K562 (cell line): ENCODE measurements at regions not wholly inside any gene's neighbourhood (a gene's known extent, or its start where the extent isn't known, plus 50 kb on each side); places are given as distances from the start of the nearest gene placed in this dataset.

Experiments used
- ATAC-seq: fragments of 200-7000 bp; cut with Tn5 transposase; 3 replicates; pipeline ENCODE4 v1.9.1; 2020; ENCODE audit warnings: moderate library complexity
- BruUV-seq: library from RNA; stranded (reverse); fragments of 400-500 nt; replicated peaks from 2 replicates; lab custom pipeline; 2021; lab: Mats Ljungman, UMichigan
- CTCF ChIA-PET: fragments of 300-600 bp; formaldehyde crosslinking; extraction: SDS; loops from one replicate; lab custom pipeline; 2021; ENCODE audit warnings: low intra/inter-chr PET ratio; lab: Yijun Ruan, JAX
- POLR2A ChIA-PET: fragments of 300-600, 350-650 bp; sonication (Branson Sonifier 250); formaldehyde crosslinking; extraction: SDS; loops from one replicate; lab custom pipeline; 2021; ENCODE audit warnings: antibody characterized with exemption, inconsistent platforms; lab: Yijun Ruan, JAX
- DNase-seq, 4 experiments: peaks; one replicate each; pipeline versions ENCODE4 v3.0.0 to v3.0.0-alpha.2; 2011 to 2018; ENCODE audit warnings: low spot score in 3 of 4, mixed read lengths in 3 of 4; ENCODE audit errors: extremely low read depth in 1 of 4
- FAIRE-seq: peaks from 2 replicates; lab custom pipeline; 2011; peaks lifted over from hg19 to GRCh38; lab: Jason Lieb, UNC
- H2AFZ ChIP-seq: 2 replicates; pipeline ENCODE4 v1.6.0; 2011; ENCODE audit warnings: low read depth, low read length, control low read depth, inconsistent platforms
- H3K27ac ChIP-seq: fragments of 200-600 bp; 3 replicates; pipeline ENCODE4 v1.8.0; 2011; ENCODE audit warnings: low read depth, mild to moderate bottlenecking, control low read depth, inconsistent platforms, low read length, moderate library complexity, mixed read lengths; ENCODE audit errors: extremely low read depth
- H3K27me3 ChIP-seq, 2 experiments: fragments of 300-600 bp in 1 of 2; 2 replicates in 1 of 2; 3 replicates in 1 of 2; pipeline versions ENCODE4 v1.6.0 to v1.8.0; 2011; ENCODE audit warnings: inconsistent platforms in 2 of 2, low read length in 2 of 2, mild to moderate bottlenecking in 1 of 2, mixed read lengths in 1 of 2, moderate library complexity in 1 of 2; ENCODE audit not compliant: control insufficient read depth in 2 of 2, insufficient read depth in 2 of 2
- H3K36me3 ChIP-seq: fragments of 300-600 bp; 3 replicates; pipeline ENCODE4 v1.8.0; 2011; ENCODE audit warnings: mild to moderate bottlenecking, low read length, inconsistent platforms; ENCODE audit not compliant: control insufficient read depth, insufficient read depth
- H3K4me1 ChIP-seq, 2 experiments: fragments of 200-600 bp in 1 of 2; replicated peaks in 1 of 2; 2 replicates in 1 of 2; 3 replicates in 1 of 2; pipeline versions ENCODE4 v1.5.1 to v1.8.0; 2011; ENCODE audit warnings: inconsistent platforms in 2 of 2, low read length in 2 of 2, mild to moderate bottlenecking in 1 of 2, mixed read lengths in 1 of 2, moderate library complexity in 1 of 2; ENCODE audit not compliant: control insufficient read depth in 2 of 2, insufficient read depth in 2 of 2
- H3K4me2 ChIP-seq: 2 replicates; pipeline ENCODE4 v1.6.1; 2011; ENCODE audit warnings: low read length, control low read depth, inconsistent platforms, mixed read lengths; ENCODE audit not compliant: insufficient read depth
- H3K4me3 ChIP-seq: fragments of 200-600 bp; sonication (generic), shearing (Covaris generic); 2 replicates; pipeline ENCODE4 v1.5.1; 2016; ENCODE audit warnings: control low read depth, inconsistent platforms
- H3K79me2 ChIP-seq: fragments of 200-600 bp; 3 replicates; pipeline ENCODE4 v1.8.0; 2011; ENCODE audit warnings: low read length, inconsistent platforms; ENCODE audit not compliant: control insufficient read depth, insufficient read depth
- H3K9ac ChIP-seq, 2 experiments: 2 replicates each; pipeline versions ENCODE4 v1.6.0 to v1.6.1; 2011; ENCODE audit warnings: low read depth in 2 of 2, low read length in 2 of 2, control low read depth in 1 of 2, inconsistent platforms in 1 of 2, mild to moderate bottlenecking in 1 of 2, mixed read lengths in 1 of 2; ENCODE audit not compliant: insufficient read depth in 1 of 2
- H3K9me1 ChIP-seq: one replicate; pipeline ENCODE4 v1.6.0; 2011; ENCODE audit warnings: inconsistent platforms, mild to moderate bottlenecking, low read length, moderate library complexity; ENCODE audit not compliant: control insufficient read depth, insufficient read depth
- H3K9me3 ChIP-seq: replicated peaks from 2 replicates; pipeline ENCODE4 v1.5.1; 2011; ENCODE audit warnings: low read depth, low read length, inconsistent platforms; ENCODE audit not compliant: control insufficient read depth, insufficient read depth
- H4K20me1 ChIP-seq: replicated peaks from 2 replicates; pipeline ENCODE4 v1.6.1; 2011; ENCODE audit warnings: low read length, inconsistent platforms, mixed read lengths; ENCODE audit not compliant: control insufficient read depth, insufficient read depth
- CUX1 ChIP-seq: fragments of 200-800 bp; sonication (Bioruptor generic); IDR thresholded peaks from 2 replicates; pipeline ENCODE4 v1.6.1; 2016; ENCODE audit warnings: missing genetic modification characterization, missing compliant biosample characterization
- FOXJ2 ChIP-seq: fragments of 200-800 bp; sonication (Bioruptor generic); IDR thresholded peaks from 2 replicates; pipeline ENCODE4 v1.6.1; 2016; ENCODE audit warnings: missing genetic modification characterization, missing compliant biosample characterization
- in situ Hi-C: fragments of 300-500 bp; cut with MboI; formaldehyde crosslinking; loops from 4 replicates; pipeline ENCODE4 v1.15.0; 2018; ENCODE audit warnings: inconsistent platforms, mixed read lengths
- intact Hi-C: fragments of 100-400 bp; cut with micrococcal nuclease; formaldehyde crosslinking; loops from 2 replicates; pipeline ENCODE4 v1.14.2; 2022

- BruUV-seq = no TSS peak
- no peak for TF ChIP-seq FOXJ2
- no peak for TF ChIP-seq CUX1
- no peak overlapping the region for H3K4me2 ChIP-seq
- H3K9me3 ChIP-seq = no peaks in the 10 kb centered on the region
- H4K20me1 ChIP-seq = no peaks in the 10 kb centered on the region
- no peak overlapping the region for H3K27ac ChIP-seq
- in situ Hi-C loops = no loop called here
- H3K9ac ChIP-seq = no peak overlapping the region
- H3K27me3 ChIP-seq = no peaks in the 10 kb centered on the region
- H3K4me3 ChIP-seq = no peak overlapping the region
- no peak for ATAC-seq
- no peaks in the 10 kb centered on the region for H3K79me2 ChIP-seq
- no peak for DNase-seq
- FAIRE-seq = no peak
- no peaks in the 10 kb centered on the region for H3K36me3 ChIP-seq
- no peaks in the 10 kb centered on the region for H3K9me1 ChIP-seq
- no peaks in the 10 kb centered on the region for H3K4me1 ChIP-seq
- ChIA-PET CTCF (no interaction called here), POLR2A (no interaction called here)
- intact Hi-C loops = no loop called here
- no peak overlapping the region for H2AFZ ChIP-seq
Measured at GRCh38 chr12:86788661-86789060, 532.5 kb upstream of the MGAT4C start.
